ENCODE measurements at regions not wholly inside any gene's neighbourhood (a gene's known extent, or its start where the extent isn't known, plus 50 kb on each side); places are given as distances from the start of the nearest gene placed in this dataset.
A peak's percentile ranks its signal among the peaks of the same experiment; 100 is the strongest.
"Not testable (repeated sequence)": the region's sequence is repeated elsewhere in the genome, so short reads cannot be mapped to it uniquely, and the experiment has no call there.

- not testable (repeated sequence) for DNase-seq
These were observed 201.2 kb downstream of the TBC1D2B start for GRCh38 chr15:77876107-77876820.

GRCh38 chr15:77875066-77875721 lies 202.3 kb downstream of the TBC1D2B start:
- DNase-seq: peak; percentile 17

- DNase-seq: no peak
These were observed 203.4 kb downstream of the TBC1D2B start for GRCh38 chr15:77874063-77874462.

- DNase-seq: not testable (repeated sequence)
These were observed 204.7 kb downstream of the TBC1D2B start for GRCh38 chr15:77872521-77873425.

GRCh38 chr15:77871852-77872371 lies 205.6 kb downstream of the TBC1D2B start:
- DNase-seq: no peak

GRCh38 chr15:77870195-77871065 lies 207.1 kb downstream of the TBC1D2B start:
- peak; percentile 39 for DNase-seq

- DNase-seq: no peak
These were observed 208.3 kb downstream of the TBC1D2B start for GRCh38 chr15:77869021-77869895.

- not testable (repeated sequence) for DNase-seq
These were observed 209.4 kb downstream of the TBC1D2B start for GRCh38 chr15:77868048-77868629.

GRCh38 chr15:77867266-77868047 lies 210.1 kb downstream of the TBC1D2B start:
- no peak for DNase-seq

GRCh38 chr15:77866596-77867125 lies 210.8 kb downstream of the TBC1D2B start:
- no peak for DNase-seq

- DNase-seq: no peak
These were observed 211.3 kb downstream of the TBC1D2B start for GRCh38 chr15:77866186-77866585.

- DNase-seq: no peak
These were observed 211.8 kb downstream of the TBC1D2B start for GRCh38 chr15:77865701-77866100.

- no peak for DNase-seq
These were observed 212.4 kb downstream of the TBC1D2B start for GRCh38 chr15:77865106-77865610.

- DNase-seq: no peak
These were observed 213.1 kb downstream of the TBC1D2B start for GRCh38 chr15:77864211-77865105.

GRCh38 chr15:77863491-77864105 lies 213.9 kb downstream of the TBC1D2B start:
- DNase-seq: no peak

GRCh38 chr15:77862651-77863104 lies 214.8 kb downstream of the TBC1D2B start:
- DNase-seq: no peak

- not testable (repeated sequence) for DNase-seq
These were observed 215.4 kb downstream of the TBC1D2B start for GRCh38 chr15:77861997-77862635.
